BE2C (cell line): ENCODE measurements at regions not wholly inside any gene's neighbourhood (a gene's known extent, or its start where the extent isn't known, plus 50 kb on each side); places are given as distances from the start of the nearest gene placed in this dataset.

Source experiments
- DNase-seq: peaks from one replicate; pipeline ENCODE4 v3.0.0-alpha.2; 2020
- H3K27me3 ChIP-seq: fragments of 250-450 bp; sonication (Bioruptor Pico); 2 replicates; pipeline ENCODE4 v1.5.1; 2020; ENCODE audit warnings: mild to moderate bottlenecking
- H3K36me3 ChIP-seq: fragments of 250-450 bp; sonication (Bioruptor Pico); 2 replicates; pipeline ENCODE4 v1.5.1; 2020; ENCODE audit warnings: mild to moderate bottlenecking
- H3K4me1 ChIP-seq: fragments of 250-450 bp; sonication (Bioruptor Pico); 2 replicates; pipeline ENCODE4 v1.5.1; 2020
- H3K4me3 ChIP-seq: 2 replicates; pipeline ENCODE4 v1.5.1; 2011; ENCODE audit warnings: low read depth, low read length
- H3K9me3 ChIP-seq: fragments of 250-450 bp; sonication (Bioruptor Pico); 2 replicates; pipeline ENCODE4 v1.5.1; 2020
- TF ChIP-seq, protein P1 (sequence below): IDR thresholded peaks from 2 replicates; pipeline ENCODE4 v1.5.1; 2012; ENCODE audit warnings: mild to moderate bottlenecking, low read depth, low read length

DNA sequence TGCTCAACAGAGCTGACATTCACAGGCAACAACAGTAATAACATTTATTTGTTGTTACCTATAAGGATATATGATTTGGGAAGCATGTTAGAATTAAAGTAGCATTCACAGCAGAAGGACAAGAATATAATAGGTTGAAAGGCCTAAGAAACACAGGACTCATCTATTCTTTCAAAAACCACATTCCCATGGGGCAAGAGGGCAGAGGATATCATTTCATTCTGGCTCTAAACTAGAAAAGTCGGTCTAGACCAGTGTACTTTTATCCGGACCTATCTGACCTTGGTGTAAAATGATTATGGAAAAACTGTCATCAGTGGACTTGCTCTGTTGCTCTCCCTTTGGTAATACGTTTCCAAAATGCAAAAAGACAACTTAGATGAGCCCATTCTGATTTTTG is 914.7 kb upstream of the CITED2 start:
- TF ChIP-seq, protein P1, sequence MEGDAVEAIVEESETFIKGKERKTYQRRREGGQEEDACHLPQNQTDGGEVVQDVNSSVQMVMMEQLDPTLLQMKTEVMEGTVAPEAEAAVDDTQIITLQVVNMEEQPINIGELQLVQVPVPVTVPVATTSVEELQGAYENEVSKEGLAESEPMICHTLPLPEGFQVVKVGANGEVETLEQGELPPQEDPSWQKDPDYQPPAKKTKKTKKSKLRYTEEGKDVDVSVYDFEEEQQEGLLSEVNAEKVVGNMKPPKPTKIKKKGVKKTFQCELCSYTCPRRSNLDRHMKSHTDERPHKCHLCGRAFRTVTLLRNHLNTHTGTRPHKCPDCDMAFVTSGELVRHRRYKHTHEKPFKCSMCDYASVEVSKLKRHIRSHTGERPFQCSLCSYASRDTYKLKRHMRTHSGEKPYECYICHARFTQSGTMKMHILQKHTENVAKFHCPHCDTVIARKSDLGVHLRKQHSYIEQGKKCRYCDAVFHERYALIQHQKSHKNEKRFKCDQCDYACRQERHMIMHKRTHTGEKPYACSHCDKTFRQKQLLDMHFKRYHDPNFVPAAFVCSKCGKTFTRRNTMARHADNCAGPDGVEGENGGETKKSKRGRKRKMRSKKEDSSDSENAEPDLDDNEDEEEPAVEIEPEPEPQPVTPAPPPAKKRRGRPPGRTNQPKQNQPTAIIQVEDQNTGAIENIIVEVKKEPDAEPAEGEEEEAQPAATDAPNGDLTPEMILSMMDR, result no peak

DNA sequence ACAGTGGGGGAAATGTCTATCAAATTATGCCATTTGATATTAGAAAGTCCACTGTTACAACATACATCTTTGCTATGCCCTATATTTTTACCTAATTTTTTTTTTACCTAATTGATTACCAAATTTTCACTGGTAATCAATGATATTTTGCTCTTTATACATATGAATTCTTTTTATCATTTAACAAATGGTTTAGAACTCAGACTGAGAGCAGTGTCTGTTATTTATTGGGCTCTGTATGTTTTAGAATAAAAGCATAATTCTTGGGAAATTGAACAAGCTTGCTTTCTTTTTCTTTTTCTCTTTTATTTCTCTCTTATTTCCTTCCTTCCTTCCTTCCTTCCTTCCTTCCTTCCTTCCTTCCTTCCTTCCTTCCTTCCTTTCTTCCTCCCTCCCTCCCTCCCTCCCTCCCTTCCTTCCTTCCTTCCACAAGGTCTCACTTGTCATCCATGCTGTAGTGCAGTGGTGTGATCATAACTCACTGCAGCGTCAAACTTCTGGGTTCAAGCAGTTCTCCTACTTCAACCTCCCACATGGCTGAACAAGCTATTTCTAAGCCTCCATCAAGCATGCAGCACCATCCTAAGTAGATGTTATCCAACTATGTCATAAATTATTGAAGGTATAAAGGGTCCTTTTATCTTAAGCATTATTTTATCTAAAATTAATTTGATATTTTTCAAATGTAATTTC is 911.7 kb upstream of the CITED2 start:
- no peak for DNase-seq
- Histone ChIP-seq H3K9me3 (no peaks in the 10 kb centered on the region), H3K4me3 (no peak overlapping the region), H3K36me3 (no peaks in the 10 kb centered on the region), H3K4me1 (no peaks in the 10 kb centered on the region), H3K27me3 (no peaks in the 10 kb centered on the region)
- TF ChIP-seq, protein P1, result no peak

More for the DNA sequence above, 914.7 kb upstream of the CITED2 start:
- Histone ChIP-seq H3K4me3 (no peak overlapping the region), H3K27me3 (no peaks in the 10 kb centered on the region), H3K4me1 (no peaks in the 10 kb centered on the region), H3K9me3 (no peaks in the 10 kb centered on the region), H3K36me3 (no peaks in the 10 kb centered on the region)
- no peak for DNase-seq

DNA sequence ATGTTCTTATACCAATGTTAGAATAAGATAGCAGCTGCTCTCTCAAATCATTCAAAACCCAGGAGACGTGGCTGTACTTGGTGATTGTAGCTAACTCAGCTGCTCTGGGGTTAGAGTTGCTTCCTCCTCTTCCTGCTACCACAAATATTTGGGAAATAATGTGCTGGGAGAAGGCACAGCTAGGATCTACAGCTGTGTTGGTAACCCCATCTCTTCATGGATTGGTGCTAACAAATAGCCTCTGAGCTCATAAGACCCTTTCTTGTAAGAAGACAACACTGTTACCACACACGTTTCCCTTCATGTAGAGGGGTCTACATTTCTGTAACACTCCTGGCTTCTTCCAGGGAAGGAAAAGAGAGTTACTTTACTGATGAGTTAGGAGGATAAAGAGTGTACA is 911.0 kb upstream of the CITED2 start:
- Histone ChIP-seq H3K9me3 (no peaks in the 10 kb centered on the region), H3K27me3 (no peaks in the 10 kb centered on the region), H3K4me1 (no peaks in the 10 kb centered on the region), H3K4me3 (no peak overlapping the region), H3K36me3 (no peaks in the 10 kb centered on the region)
- DNase-seq, result no peak
- TF ChIP-seq, protein P1, result no peak

DNA sequence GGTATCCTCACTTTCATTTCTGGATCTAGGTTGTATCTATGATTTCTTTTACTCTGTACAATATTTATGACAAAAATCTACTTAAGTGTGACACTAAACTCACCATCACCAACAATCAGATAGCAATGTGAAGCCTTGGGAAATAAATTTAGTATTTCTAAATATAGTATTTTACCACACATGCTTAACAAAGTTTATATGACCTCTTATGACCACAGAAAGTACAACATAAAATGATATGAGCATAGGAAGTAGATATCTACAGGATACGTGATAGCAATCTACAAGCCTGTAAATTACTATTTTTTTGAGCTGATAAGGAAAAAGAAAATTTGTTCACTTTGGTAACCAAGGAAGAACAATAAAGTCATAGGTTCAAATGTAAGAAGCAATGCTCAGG is 910.4 kb upstream of the CITED2 start:
- H3K27me3 ChIP-seq, result no peaks in the 10 kb centered on the region
- TF ChIP-seq, protein P1, result no peak

DNA sequence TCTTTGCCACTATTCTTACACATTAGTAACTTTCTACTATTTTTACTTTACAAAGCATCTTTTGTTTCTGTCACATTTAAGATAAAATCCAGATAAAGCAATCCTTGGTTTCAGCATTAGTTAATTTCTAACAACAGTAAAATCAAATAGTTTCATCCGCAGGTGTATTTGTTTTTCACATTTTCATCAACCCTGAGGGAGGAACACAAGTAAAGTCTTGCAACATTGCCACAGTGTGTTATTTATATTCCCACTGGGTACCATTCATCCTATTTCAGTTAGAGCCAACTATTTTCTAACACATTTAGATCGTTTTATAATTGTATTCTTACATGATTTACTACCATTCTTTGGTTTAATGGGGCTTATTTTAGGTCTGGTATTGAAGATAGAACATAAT is 908.7 kb upstream of the CITED2 start:
- Histone ChIP-seq H3K4me1 (no peaks in the 10 kb centered on the region), H3K4me3 (no peak overlapping the region), H3K9me3 (no peaks in the 10 kb centered on the region), H3K36me3 (no peaks in the 10 kb centered on the region), H3K27me3 (no peaks in the 10 kb centered on the region)
- no peak for DNase-seq
- TF ChIP-seq, protein P1, result no peak

More for the DNA sequence above, 910.4 kb upstream of the CITED2 start:
- Histone ChIP-seq H3K4me3 (no peak overlapping the region), H3K36me3 (no peaks in the 10 kb centered on the region), H3K4me1 (no peaks in the 10 kb centered on the region), H3K9me3 (no peaks in the 10 kb centered on the region)
- no peak for DNase-seq

DNA sequence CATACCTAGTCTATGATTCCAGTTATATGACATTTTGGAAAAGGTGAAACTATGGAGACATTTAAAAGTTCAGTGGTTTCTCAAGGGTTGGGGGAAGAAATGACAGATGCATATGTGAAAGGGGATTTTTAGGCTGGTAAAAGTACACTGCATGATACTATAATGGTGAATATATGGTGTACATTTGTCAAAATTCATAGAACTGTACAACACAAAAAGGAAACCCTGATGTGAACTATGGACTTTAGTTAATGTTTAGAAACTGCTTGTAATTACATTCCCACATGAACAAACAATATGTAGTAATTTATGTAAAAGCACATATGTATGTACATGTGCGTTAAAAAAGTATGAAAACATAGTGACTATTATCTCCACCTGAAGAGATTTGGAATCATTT is 907.3 kb upstream of the CITED2 start:
- H3K9me3 ChIP-seq, result no peaks in the 10 kb centered on the region
- no peaks in the 10 kb centered on the region for H3K27me3 ChIP-seq
- H3K36me3 ChIP-seq, result no peaks in the 10 kb centered on the region
- H3K4me3 ChIP-seq, result no peak overlapping the region
- DNase-seq, result no peak
- TF ChIP-seq, protein P1, result no peak
- no peaks in the 10 kb centered on the region for H3K4me1 ChIP-seq
